Spleen (tissue), 11 donors: ENCODE measurements at regions not wholly inside any gene's neighbourhood (a gene's known extent, or its start where the extent isn't known, plus 50 kb on each side); places are given as distances from the start of the nearest gene placed in this dataset.
"Not testable (repeated sequence)": the region's sequence is repeated elsewhere in the genome, so short reads cannot be mapped to it uniquely, and the experiment has no call there.

ENCODE experiments used
- DNase-seq: peaks from one replicate; pipeline ENCODE4 v3.0.0-alpha.2; 2020
- H3K27ac ChIP-seq, 8 donors: fragments of 200-600 bp; sonication (generic) in 7 of 8; 1 replicate in 4 of 8; 2 replicates in 4 of 8; pipeline versions ENCODE4 v1.5.0 to v1.8.0; 2016 to 2021; ENCODE audit warnings: inconsistent platforms in 4 of 8, mild to moderate bottlenecking in 4 of 8, moderate library complexity in 1 of 8
- H3K27me3 ChIP-seq, 7 donors: fragments of 200-600 bp; sonication (generic) in 6 of 7; replicated peaks in 1 of 7; 1 replicate in 4 of 7; 2 replicates in 3 of 7; pipeline versions ENCODE4 v1.5.0 to v1.8.0; 2016 to 2021; ENCODE audit warnings: inconsistent platforms in 3 of 7, mild to moderate bottlenecking in 1 of 7
- H3K36me3 ChIP-seq, 6 donors: fragments of 200-600 bp; sonication (generic) in 5 of 6; 1 replicate in 4 of 6; 2 replicates in 2 of 6; pipeline versions ENCODE4 v1.5.0 to v1.8.0; 2016 to 2021; ENCODE audit warnings: inconsistent platforms in 2 of 6
- H3K4me1 ChIP-seq, 6 donors: fragments of 200-600 bp; sonication (generic) in 5 of 6; 1 replicate in 3 of 6; 2 replicates in 3 of 6; pipeline versions ENCODE4 v1.5.0 to v1.8.0; 2016 to 2021; ENCODE audit warnings: inconsistent platforms in 3 of 6
- H3K4me3 ChIP-seq, 8 donors: fragments of 200-600 bp; sonication (generic) in 7 of 8; 1 replicate in 4 of 8; 2 replicates in 4 of 8; pipeline versions ENCODE4 v1.5.0 to v1.8.0; 2016 to 2021; ENCODE audit warnings: inconsistent platforms in 4 of 8, mild to moderate bottlenecking in 4 of 8, moderate library complexity in 2 of 8
- H3K9me3 ChIP-seq, 8 donors: fragments of 200-600 bp; sonication (generic) in 7 of 8; 1 replicate in 4 of 8; 2 replicates in 4 of 8; pipeline versions ENCODE4 v1.5.0 to v1.8.0; 2016 to 2021; ENCODE audit warnings: inconsistent platforms in 4 of 8
- POLR2AphosphoS5 ChIP-seq, 3 donors: sonication (generic); formaldehyde crosslinking; IDR thresholded peaks; one replicate each; pipeline ENCODE4 v1.5.1; 2017; ENCODE audit warnings: antibody characterized with exemption in 3 of 3
- WGBS, 5 donors: extraction: QIAGEN DNeasy Blood & Tissue Kit in 3 of 5; methylation state at CpG; one replicate each; pipeline versions ENCODE4 v1.1.5 to v1.1.7; 2013 to 2018; 5-methylcytosine and 5-hydroxymethylcytosine counted together
- intact Hi-C: fragments of 100-400 bp; cut with DNase I; formaldehyde crosslinking; loops from one replicate; pipeline ENCODE4 v1.15.0; 2023; ENCODE audit warnings: low total_unique reads
- TF ChIP-seq, protein P1 (sequence below), 11 experiments: fragments of 200-600 bp in 7 of 11; fragments of 450-650 bp in 4 of 11; sonication (generic) in 4 of 11; IDR thresholded peaks in 8 of 11; conservative IDR thresholded peaks in 3 of 11; 1 replicate in 7 of 11; 2 replicates in 4 of 11; pipeline versions ENCODE4 v1.4.0 to v1.8.0; 2016 to 2021; ENCODE audit warnings: antibody characterized with exemption in 11 of 11, inconsistent platforms in 4 of 11, mild to moderate bottlenecking in 1 of 11
- donor health status: healthy with polysubstance abuse.
- donor health status: DM: no; HTN: no; CAD: no; lungs with moderate emphysema.
- donor health status: DM: no; HTN: no; CAD: no.
- donor health status: Bipolar disorder and iron deficiency.
- donor health status: healthy.
- donor health status: DM: no; HTN: no; CAD: no.
- donor health status: DM: yes; HTN: yes; CAD: no.

DNA sequence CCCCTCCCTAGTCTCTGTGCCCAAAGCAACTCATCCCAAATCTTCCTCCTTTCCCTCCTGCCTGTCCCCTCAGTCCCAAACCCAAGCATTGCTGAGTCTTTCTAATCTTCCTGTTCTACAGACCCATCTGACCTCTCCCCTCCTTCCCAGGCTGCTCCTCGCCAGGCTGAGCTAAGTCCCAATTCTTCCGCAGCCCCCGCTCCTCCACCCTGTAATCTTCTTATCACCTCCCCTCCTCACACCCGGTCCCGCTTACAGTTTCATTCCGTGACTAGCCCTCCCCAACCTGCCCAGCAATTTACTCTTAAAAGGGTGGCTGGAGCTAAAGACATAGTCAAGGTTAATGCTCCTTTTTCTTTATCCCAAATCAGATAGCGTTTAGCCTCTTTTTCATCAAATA lies 86.8 kb upstream of the ALDH3B2 start:
- DNase-seq, H3K4me3 ChIP-seq, H3K27me3 ChIP-seq, H3K36me3 ChIP-seq, H3K4me1 ChIP-seq, H3K9me3 ChIP-seq, intact Hi-C loops, H3K27ac ChIP-seq: not testable (repeated sequence)
- WGBS, 5 donors = 80 to 93% (median 83%) methylated on average over 7 of the region's 7 CpGs

DNA sequence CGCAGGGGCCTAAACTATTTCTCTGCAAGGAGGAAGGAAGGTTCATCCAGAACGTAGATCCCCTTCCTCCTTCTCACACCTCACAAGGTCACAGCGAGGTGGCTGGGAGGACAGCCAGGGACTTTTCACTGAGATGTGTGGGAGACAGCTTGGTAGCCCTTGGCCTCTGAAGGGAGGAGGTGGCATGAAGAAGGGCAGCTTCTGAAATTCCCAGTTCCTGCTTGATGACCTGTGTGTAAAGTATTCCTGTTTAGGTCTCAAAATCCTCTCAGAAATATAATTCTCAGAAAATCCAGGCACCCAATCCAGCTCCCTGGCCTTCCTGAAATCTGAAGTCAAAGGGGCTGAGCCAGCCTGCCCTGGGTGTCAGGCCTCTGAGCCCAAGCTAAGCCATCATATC lies 84.9 kb upstream of the ALDH3B2 start:
- DNase-seq, intact Hi-C loops, H3K27ac ChIP-seq, H3K4me1 ChIP-seq, H3K9me3 ChIP-seq, H3K27me3 ChIP-seq, H3K36me3 ChIP-seq, H3K4me3 ChIP-seq: not testable (repeated sequence)
- WGBS, 5 donors = 38 to 53% (median 45%) methylated on average over 2 to 3 of the region's 3 CpGs

DNA sequence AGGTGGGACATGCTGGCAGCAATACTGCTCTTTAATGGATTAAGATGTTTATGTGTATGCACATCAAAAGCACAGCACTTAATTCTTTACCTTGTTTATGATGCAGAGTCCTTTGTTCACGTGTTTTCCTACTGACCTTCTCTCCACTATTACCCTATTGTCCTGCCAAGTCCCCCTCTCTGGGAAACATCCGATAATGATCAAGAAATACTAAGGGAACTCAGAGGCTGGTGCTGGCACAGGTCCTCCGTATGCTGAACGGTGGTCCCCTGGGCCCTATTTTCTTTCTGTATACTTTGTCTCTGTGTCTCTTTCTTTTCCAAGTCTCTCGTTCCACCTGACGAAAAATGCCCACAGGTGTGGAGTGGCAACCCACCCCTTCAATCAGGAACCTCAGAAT lies 84.0 kb upstream of the ALDH3B2 start:
- H3K9me3 ChIP-seq, intact Hi-C loops: not testable (repeated sequence)

DNA sequence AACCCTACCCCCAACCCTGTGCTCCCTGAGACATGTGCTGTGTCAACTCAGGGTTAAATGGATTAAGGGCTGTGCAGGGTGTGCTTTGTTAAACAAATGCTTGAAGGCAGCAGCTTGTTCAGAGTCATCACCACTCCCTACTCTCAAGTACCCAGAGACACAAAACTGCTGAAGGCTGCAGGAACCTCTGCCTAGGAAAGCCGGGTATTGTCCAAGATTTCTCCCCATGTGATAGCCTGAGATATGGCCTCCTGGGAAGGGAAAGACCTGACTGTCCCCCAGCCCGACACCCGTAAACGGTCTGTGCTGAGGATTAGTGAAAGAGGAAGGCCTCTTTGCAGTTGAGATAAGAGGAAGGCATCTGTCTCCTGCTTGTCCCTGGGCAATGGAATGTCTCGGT lies 83.6 kb upstream of the ALDH3B2 start:
- H3K4me3 ChIP-seq, H3K9me3 ChIP-seq, H3K36me3 ChIP-seq, H3K4me1 ChIP-seq, DNase-seq, H3K27me3 ChIP-seq, H3K27ac ChIP-seq, intact Hi-C loops: not testable (repeated sequence)
- 46 to 50% (median 48%) methylated on average over 5 of the region's 5 CpGs for WGBS, 5 donors

More for the DNA sequence above, 84.0 kb upstream of the ALDH3B2 start:
- not testable (repeated sequence) for H3K27ac ChIP-seq, H3K36me3 ChIP-seq, H3K4me1 ChIP-seq, H3K27me3 ChIP-seq, H3K4me3 ChIP-seq, DNase-seq
- WGBS, 5 donors = 70 to 80% (median 72%) methylated on average over 6 of the region's 6 CpGs

DNA sequence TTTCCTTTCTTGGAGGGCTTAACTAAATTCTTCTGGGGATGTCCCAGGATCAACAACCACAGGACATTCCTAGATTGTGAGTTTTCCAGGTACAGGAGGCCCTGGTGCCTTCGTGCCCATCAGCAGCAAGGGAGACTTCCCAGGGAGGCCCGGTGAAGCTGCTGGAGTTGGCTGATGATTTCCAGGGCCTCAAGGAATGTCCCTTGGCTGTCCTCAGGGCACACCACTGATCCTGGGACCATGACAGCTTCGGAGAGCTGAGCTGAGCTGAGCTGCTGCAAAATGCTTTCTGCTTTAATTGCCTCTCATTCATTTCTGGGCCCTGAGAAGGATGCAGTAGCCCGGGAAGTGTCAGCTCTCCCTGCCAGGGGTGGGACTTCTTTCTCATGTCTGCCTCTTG lies 79.4 kb upstream of the ALDH3B2 start:
- H3K4me3 ChIP-seq, H3K4me1 ChIP-seq, H3K27ac ChIP-seq, H3K36me3 ChIP-seq, intact Hi-C loops, H3K27me3 ChIP-seq, H3K9me3 ChIP-seq, DNase-seq: not testable (repeated sequence)
- 45 to 80% (median 75%) methylated on average over 3 to 4 of the region's 4 CpGs for WGBS, 5 donors

DNA sequence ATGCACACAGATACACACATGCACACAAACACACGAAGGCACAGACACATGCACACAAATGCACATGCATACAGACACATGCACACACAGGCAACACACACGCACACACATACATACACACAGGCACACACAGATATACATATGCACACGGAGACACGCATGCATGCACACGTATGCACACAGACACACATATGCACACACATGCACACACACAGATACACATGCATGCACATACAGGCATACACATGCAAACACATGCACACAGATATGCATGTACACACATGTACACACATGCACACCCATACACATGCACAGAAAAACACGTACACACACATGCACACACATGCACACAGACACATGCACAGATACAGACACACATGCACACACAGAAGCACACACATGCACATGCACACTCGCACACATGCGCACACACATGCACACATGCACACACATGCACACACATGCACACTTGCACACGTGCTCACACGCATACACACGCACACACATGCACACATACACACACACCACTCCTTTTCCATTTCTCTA lies 70.8 kb upstream of the ALDH3B2 start:
- Histone ChIP-seq H3K27me3 (peaks cover 0 to 5% (median 0%) of the 10 kb centered on the region in 7 donors), H3K27ac (no peak overlapping the region), H3K4me1 (no peaks in the 10 kb centered on the region), H3K4me3 (no peak overlapping the region), H3K36me3 (no peaks in the 10 kb centered on the region), H3K9me3 (no peaks in the 10 kb centered on the region)
- no peak for DNase-seq
- TF ChIP-seq, protein P1, sequence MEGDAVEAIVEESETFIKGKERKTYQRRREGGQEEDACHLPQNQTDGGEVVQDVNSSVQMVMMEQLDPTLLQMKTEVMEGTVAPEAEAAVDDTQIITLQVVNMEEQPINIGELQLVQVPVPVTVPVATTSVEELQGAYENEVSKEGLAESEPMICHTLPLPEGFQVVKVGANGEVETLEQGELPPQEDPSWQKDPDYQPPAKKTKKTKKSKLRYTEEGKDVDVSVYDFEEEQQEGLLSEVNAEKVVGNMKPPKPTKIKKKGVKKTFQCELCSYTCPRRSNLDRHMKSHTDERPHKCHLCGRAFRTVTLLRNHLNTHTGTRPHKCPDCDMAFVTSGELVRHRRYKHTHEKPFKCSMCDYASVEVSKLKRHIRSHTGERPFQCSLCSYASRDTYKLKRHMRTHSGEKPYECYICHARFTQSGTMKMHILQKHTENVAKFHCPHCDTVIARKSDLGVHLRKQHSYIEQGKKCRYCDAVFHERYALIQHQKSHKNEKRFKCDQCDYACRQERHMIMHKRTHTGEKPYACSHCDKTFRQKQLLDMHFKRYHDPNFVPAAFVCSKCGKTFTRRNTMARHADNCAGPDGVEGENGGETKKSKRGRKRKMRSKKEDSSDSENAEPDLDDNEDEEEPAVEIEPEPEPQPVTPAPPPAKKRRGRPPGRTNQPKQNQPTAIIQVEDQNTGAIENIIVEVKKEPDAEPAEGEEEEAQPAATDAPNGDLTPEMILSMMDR (IDR thresholded peaks at IDR 0.05 in 8 of 11, conservative IDR thresholded peaks at IDR 0.05 in 3 of 11) = no peak
- TF ChIP-seq POLR2AphosphoS5 (IDR thresholded peaks at IDR 0.05) = no peak
- intact Hi-C loops = no loop called here
- 62 to 95% (median 89%) methylated on average over 7 to 11 of the region's 11 CpGs for WGBS, 5 donors

DNA sequence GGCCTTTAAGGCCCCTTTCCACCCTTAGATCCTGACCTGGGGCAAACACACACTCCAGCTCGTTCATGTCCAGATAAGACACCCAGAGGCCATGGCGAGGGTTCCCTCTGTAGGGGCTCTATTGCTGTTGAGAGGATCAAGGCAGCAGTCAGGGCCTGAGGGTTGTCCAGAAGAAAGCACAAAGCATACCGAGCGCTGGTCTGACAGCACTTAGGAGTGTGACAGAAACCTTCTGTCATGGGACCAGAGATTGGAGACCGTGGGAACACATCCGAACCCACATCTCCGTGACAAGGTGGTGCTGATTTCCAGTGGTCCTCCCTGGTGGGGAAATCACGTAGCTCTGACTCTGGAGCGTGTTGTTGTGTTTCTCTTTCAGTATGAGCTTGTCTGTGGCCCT lies 69.8 kb upstream of the ALDH3B2 start:
- H3K4me3 ChIP-seq, H3K27me3 ChIP-seq, H3K4me1 ChIP-seq, DNase-seq, H3K9me3 ChIP-seq, H3K36me3 ChIP-seq, intact Hi-C loops: not testable (repeated sequence)
- peak in 1 of 3 donors; percentile 33 for TF ChIP-seq POLR2AphosphoS5 (IDR thresholded peaks at IDR 0.05)
- H3K27ac ChIP-seq = peak overlapping the region in 4 of 8 donors; percentile 6 to 54 (median 23)
- 72 to 86% (median 82%) methylated on average over 9 of the region's 9 CpGs for WGBS, 5 donors

DNA sequence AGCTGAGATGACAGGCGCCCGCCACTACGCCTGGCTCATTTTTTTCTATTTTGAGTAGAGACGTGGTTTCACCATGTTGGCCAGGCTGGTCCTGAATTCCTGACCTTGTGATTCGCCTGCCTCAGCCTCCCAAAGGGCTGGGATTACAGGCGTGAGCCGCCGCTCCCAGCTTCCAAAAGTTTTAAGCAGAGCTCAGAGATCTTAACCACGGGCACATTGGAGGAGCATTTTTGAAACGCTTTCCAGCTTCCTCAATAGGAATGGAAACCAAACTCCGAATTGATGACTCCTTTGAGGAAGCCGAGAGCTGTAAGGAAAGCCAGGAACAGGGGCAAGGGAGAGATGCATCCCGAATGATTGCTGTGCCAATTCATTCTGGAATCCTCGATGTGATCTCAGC lies 63.8 kb upstream of the ALDH3B2 start:
- H3K4me3 ChIP-seq, intact Hi-C loops, DNase-seq, H3K27me3 ChIP-seq, H3K27ac ChIP-seq, H3K4me1 ChIP-seq, H3K9me3 ChIP-seq, H3K36me3 ChIP-seq: not testable (repeated sequence)
- WGBS, 5 donors = 76 to 89% (median 79%) methylated on average over 9 to 14 of the region's 14 CpGs

DNA sequence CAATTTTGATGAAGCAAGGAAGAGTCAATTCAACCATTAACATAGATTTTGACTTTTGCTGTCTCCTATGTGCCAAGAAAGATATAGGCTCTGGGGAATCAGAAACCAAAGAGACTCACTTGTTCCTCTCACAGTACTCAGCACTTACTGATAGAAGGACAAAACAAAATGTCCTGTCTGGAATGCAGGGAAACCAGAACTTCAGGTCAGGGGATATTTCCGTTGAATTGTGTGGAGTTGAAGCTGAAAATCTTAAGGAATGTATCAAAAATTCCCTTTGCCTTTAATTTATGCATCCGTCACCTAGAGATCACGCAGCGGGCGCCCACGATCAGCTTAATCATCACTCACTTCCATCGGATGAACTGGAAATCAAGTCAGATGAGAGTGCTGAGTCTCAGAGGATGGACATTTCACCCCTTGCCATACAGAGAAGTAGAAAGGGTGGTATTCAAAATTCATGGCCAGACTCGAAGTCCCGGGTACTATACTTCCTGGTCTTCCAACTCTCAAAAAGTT lies 63.2 kb upstream of the ALDH3B2 start:
- DNase-seq, H3K36me3 ChIP-seq, H3K4me1 ChIP-seq, H3K27ac ChIP-seq, H3K4me3 ChIP-seq, H3K9me3 ChIP-seq, intact Hi-C loops: not testable (repeated sequence)
- peaks cover 0 to 15% (median 0%) of the 10 kb centered on the region in 7 donors for H3K27me3 ChIP-seq
- 85 to 92% (median 91%) methylated on average over 9 of the region's 9 CpGs for WGBS, 5 donors
